HG02840 (cell line): ENCODE measurements at regions not wholly inside any gene's neighbourhood (a gene's known extent, or its start where the extent isn't known, plus 50 kb on each side); places are given as distances from the start of the nearest gene placed in this dataset.
"Not testable (repeated sequence)": the region's sequence is repeated elsewhere in the genome, so short reads cannot be mapped to it uniquely, and the experiment has no call there.

Experiments used
- ATAC-seq: cut with Tn5 transposase; IDR thresholded peaks from one replicate; pipeline ENCODE4 v1.9.1; 2021; ENCODE audit warnings: mild to moderate bottlenecking, moderate library complexity, moderate number of reproducible peaks; ENCODE audit not compliant: unreplicated experiment, low FRiP score

DNA sequence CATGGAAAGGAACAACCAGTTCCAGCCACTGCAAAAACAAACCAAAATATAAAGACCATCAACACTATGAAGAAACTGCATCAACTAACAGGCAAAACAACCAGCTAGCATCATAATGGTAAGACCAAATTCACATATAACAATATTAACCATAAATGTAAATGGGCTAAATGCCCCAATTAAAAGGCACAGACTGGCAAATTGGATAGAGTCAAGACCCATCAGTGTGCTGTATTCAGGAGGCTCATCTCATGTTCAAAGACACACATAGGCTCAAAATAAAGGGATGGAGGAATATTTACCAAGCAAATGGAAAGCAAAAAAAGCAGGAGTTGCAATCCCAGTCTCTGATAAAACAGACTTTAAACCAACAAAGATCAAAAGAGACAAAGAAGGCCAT is 89.7 kb upstream of the SETMAR start:
- ATAC-seq, result not testable (repeated sequence)

DNA sequence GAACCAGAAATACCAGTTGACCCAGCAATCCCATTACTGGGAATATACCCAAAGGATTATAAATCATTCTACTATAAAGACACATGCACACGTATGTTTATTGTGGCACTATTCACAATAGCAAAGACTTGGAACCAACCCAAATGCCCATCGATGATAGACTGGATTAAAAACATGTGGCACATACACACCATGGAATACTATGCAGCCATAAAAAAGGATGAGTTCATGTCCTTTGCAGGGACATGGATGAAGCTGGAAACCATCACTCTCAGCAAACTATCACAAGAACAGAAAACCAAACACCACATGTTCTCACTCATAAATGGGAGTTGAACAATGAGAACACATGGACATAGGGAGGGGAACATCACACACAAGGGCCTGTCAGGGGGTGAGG is 86.2 kb upstream of the SETMAR start:
- not testable (repeated sequence) for ATAC-seq

DNA sequence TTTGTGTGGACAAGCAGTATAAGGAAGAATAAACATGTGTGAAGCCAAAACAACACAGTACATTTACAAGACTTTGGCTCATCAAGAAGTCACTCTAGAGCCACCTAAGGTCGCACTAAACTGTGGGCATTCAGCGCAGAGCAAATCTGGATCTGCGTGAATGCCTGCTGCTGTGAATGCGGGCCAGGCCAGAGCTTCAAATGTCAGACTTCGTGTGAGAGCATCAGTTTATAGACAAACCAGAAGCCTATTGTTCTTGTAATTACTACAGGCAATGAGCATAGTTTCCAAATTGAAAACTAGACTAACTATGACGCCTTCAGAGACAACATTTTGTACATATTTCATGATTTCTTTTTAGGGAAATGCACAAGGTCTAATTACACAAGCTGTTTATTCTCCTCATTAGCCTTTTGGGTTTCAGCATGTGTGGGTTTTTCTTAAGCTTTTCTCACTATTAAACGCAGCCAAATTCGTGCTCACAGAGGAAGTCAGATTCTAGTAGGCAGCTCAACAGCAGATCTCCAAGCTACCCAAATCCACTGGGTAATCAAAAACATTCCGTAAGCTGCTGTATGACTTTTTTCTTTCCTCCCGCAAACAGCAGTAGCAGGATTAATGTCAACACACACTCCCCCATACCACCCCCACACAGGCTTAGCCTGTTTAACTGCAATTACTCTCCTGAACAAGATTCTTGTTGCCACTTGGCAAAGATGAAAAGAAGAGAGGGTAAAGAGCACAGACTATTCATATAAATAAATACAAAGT is 84.5 kb upstream of the SETMAR start:
- no peak for ATAC-seq

DNA sequence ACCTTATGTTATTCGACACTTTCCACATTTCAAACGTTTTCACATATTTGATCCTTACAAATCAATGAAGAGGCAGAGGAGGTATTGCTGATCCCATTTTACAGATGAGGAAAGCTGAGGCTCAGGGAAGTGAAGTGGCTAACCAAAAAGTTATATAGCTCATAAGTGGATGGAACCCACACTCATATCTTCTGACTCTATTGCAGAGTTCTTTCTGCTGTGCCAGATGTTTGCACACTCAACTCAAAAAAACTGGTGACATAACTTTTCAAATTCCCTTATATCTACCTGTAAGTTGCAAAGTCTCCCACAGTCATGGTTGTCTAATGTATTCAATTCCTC is 84.0 kb upstream of the SETMAR start:
- ATAC-seq, result no peak

DNA sequence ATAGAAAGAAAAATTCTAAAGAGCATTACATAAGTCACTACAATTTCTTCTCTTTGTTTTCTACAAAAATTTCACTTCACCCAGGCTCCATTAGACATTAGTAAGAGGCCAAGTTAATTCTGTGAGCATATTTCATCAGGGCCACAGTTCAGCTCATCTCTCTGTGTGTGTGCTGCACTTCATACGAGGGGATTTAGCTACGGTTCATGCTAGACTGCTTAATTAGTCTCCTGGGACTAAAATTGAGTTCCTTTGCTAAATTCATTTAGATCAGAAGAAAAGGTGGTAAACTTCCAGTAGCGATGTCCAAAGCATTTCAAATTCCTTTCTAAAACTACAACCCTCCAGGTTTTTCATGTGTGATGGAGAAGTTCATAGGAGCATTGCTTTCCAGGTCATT is 83.1 kb upstream of the SETMAR start:
- no peak for ATAC-seq

DNA sequence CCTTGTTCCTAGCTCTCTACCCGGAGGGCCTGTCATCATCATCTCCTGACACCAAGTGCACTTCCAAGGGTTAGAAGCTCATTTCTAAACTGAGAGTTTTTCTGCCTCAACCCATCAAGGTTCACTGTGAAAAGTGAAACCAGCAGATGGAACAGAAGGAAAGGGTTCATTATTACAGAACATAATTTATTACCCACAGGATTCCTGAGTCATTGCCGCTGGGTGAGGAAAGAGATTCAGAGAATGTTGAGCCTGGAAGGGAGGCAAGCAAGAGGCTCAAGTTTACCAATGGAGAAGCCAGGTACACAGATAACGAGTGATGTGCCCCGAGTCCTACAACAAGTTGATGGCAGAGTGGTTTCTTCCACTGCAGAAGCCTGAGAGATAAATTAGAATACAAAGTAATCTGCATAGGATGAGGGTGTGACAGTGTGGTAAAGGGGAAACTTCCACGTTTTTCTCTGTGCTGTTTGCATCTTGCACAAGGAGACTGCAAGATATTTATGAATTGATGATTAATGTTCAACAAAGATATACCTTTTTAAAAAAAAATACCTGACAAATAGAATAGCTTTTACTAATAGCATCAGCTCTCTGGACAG is 80.5 kb upstream of the SETMAR start:
- ATAC-seq, result no peak

DNA sequence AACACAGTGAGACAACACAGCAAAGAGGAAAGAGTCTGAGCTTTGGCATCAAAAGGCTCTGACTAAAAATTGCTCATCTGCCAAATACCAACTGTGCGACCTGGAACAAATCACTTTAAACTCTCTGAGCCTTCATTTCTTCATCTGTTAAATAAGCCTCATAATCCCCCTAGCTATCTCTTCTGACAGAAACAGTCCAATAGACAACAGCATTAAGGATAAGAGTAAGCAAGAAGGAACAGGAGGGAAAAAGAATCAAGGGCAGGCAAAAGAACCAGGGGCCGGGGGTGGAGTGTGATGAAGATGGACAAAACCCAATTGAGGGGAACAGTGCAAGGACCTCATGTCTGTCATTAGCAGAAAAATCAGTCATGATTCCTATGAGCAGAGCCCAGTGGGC is 79.4 kb upstream of the SETMAR start:
- ATAC-seq, result no peak

DNA sequence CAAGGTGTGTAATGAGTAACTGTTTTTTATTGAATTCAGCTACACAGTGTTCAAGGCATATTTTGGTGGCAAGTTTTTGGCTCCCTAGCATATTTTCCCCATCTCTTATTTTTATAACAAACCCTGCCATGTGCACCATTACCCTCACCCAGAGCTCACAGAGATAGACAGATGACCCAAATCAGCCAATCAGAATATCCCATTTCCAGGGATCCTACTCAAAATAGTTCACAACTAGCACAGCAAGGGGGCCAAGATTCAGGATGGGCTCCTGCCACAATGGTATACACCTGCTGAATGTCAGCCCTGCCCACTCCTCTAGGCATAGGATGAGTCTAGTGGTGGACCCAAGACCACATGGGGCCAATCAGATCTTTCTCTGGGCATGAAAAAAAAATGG is 78.8 kb upstream of the SETMAR start:
- ATAC-seq, result no peak

DNA sequence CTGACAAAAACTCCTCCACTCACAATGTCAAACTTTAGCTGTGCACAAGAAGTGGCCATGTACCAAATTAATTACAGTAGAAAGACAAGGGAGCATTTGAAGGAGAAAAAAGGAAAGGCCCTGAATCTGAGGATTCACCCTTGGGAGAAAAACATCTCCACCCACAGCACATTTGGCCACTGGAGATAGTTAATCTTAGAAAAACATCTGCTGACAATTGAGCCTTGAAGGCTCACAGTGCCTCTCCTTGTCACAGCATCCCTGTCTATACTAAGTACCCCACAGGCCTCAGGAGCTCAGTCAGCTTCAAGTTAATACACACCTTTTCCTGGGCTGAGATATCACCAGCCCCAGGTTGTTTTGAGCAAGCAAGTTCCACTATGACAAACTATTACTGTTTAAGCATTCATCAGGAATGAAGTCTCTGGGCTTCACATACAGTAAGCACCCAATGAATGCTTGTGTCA is 78.1 kb upstream of the SETMAR start:
- no peak for ATAC-seq

DNA sequence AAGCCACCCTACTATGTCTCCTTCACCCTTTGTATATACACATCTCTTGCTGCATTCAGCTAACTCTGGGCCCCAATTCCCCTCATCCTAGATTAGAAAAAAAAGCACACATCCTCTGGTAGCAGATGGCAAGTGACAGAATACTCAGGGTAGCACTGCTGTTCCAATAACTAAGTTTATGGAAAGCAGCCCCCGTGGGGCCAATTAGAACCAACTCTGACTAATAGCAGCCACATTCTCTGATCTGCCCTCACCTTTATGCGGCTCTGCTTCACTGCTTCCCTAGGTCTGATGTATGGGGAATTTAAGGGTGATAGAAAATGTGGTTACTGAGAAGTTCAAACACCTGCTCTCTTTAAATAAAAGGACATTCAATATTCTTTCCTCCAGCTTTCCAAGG is 74.9 kb upstream of the SETMAR start:
- no peak for ATAC-seq

DNA sequence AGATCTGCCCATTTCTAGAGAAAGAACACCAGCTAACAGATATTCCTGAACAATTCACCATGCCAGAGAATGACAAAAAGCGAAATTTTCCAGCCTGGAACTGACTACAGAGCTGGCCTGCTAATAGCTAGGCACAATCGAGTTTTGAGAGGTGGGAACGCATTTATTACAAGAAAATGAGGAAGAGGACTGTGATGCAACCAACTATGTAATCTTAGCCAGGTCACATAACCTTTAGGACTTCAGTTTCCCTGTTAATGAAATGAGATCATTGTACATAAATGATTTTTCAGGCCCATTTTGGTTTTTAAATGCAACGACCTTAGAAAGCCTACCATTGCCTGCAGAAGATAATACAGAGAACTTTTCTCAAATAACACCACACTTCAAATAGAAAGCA is 72.1 kb upstream of the SETMAR start:
- ATAC-seq, result no peak

DNA sequence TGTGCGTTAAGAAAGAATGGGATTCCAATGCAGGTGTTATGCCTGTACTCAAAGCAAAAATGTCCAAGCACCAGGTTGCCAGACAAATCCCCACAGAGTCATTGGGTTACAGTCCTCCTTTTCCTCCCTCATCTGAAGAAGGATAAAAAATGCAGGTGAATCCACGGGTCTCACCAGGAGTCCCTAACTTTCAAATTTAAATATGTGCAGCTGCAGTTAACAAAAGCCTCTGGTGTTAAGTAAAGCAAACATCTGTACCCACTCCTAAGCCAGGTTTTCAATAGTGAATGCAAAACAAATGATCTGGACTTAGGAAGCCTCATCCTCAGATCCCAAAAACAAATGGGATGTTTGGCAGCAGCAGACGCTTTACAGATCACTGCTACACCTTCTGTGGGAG is 70.4 kb upstream of the SETMAR start:
- no peak for ATAC-seq

DNA sequence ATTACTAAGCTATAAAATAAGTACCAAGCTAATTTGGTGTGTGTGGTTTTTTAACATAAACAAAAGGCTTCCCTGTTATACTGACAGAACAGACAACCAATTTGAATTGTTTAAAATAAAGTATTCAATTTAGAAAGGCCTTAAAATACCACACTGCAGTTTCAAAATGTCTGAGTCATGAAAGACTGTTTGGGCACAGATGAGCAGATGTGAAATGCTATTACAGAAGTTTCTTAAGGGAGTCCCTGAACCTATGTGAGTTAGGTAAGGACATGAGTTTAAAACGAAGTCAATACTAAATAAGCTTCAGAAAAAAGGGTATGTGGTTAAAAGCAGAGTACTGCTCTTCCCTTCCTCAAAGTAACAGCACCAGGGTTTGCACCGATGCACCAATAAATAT is 69.7 kb upstream of the SETMAR start:
- no peak for ATAC-seq

DNA sequence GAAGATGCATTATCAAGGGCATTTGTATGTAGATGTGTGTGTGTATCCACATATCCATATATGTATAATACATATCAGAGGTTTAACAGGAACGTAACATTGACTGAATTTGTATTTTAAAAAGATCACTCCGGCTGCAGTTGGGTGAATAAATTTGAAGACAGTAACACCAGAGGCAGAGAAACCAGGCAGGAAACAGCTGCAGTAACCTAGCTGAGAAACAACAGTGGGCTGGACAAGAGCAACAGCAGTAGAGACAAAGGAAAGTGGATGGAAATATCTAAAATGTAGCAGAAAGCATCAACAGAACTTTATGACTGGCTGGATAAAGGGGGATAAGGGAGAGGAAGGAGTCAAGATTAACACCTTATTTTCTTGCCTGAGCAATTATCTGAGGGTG is 68.3 kb upstream of the SETMAR start:
- ATAC-seq, result no peak

DNA sequence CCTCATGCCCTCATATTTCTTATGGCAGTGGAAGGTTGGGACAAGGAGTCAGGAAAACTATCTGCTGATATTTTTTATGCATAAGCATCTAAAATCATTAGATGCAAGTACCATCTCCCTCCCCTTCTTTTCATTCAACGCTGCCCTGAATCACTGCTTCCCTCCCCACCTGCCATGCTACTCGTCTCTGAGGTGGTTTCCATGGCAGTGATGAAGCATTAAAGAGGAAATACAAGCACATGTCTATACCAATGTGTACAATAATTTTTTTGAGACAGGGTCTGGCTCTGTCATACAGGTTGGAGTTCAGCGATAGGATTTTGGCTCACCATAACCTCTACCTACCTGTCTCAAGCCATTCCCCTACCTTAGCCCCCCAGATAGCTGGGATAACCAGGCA is 67.5 kb upstream of the SETMAR start:
- no peak for ATAC-seq

DNA sequence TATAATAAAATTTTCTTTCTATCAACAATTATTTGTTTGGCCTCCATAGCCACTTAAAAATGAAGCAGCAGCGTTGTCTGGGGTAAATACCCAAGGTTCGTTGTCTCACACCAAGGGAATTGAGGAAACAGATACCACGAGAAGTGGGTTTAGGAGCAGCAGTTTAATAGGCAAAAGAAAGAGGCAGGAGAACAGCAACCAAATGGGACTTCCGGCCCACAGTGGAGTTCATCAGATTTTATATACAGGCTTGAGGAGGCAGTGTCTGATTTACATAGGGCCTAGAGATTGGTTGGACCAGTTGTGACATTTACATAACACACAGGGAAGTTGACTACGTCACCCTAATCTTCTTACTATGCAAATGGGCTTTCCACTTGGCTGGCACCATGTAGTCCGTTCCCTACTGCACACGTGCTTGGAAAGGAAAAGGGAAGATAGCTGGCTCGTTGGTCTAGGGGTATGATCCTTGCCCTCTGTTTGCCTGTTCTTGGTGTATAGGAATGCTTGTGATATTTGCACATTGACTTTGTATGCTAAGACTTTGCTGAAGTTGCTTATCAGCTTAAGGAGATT is 61.5 kb upstream of the SETMAR start:
- no peak for ATAC-seq

DNA sequence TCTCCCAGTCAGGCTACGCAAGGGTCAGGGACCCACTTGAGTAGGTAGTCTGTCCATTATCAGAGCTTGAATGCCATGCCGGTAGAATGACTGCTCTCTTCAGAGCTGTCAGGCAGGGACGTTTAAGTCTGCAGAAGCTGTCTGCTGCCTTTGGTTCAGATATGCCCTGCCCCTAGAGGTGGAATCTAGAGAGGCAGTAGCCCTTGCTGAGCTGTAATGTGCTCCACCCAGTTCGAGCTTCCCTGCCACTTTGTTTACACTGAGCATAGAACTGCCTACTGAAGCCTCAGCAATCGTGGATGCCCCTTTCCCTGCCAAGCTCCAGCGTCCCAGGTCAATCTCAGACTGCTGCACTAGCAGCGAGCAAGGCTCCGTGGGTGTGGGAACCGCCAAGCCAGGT is 57.5 kb upstream of the SETMAR start:
- no peak for ATAC-seq

DNA sequence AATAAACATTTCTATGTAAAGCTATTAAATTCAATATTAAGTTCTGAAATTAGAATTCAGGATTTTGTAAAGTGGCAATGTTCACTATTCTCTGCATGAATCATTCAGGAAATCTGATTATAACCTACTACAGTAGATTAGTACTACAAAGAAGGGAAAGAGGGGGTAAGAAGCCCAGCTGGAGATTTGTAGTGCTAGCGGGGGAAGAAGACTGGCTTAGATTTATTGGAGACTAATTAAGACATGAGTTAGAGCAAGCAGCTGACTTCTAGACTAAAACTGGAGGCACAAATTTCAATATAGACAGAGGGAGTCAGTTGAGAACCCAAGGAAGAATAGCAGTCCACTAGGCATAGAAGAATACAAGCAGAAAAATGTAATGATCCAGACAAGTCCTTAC is 55.8 kb upstream of the SETMAR start:
- ATAC-seq, result no peak

DNA sequence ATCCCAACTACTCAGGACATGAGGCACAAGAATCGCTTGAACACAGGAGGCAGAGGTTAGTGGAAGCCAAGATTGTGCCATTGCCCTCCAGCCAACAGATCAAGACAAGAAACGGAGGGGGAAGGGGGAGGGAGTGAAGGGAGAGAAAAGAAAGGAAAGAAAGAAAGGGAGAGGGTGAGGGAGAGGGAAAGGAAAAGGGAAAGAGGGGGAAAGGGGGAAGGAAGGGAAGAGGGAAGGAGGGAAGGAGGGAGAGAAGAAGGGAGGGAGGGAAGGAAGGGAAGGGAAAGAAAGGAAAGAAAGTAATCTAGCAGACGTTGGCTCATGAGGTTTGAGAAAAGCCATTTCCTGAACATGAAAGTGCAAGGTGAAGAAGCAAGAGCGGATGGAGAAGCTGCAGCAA is 53.1 kb upstream of the SETMAR start:
- no peak for ATAC-seq

DNA sequence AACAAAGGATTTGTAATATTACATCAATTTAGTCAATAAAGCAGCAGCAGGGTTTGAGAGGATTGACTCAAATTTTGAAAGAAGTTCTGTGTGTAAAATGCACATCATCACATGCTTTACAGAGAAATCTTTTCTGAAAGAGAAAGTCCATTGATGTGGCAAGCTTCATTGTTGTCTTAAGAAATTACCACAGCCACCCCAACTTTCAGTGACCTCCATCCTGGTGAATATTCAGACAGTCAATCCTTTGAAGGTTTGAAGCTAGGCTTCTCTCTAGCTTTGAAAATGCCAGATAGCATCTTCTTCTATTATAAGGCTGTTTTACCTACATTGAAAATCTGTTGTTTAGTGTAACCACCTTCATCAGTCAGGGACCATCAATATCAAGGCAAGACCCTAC is 51.8 kb upstream of the SETMAR start:
- ATAC-seq, result no peak

DNA sequence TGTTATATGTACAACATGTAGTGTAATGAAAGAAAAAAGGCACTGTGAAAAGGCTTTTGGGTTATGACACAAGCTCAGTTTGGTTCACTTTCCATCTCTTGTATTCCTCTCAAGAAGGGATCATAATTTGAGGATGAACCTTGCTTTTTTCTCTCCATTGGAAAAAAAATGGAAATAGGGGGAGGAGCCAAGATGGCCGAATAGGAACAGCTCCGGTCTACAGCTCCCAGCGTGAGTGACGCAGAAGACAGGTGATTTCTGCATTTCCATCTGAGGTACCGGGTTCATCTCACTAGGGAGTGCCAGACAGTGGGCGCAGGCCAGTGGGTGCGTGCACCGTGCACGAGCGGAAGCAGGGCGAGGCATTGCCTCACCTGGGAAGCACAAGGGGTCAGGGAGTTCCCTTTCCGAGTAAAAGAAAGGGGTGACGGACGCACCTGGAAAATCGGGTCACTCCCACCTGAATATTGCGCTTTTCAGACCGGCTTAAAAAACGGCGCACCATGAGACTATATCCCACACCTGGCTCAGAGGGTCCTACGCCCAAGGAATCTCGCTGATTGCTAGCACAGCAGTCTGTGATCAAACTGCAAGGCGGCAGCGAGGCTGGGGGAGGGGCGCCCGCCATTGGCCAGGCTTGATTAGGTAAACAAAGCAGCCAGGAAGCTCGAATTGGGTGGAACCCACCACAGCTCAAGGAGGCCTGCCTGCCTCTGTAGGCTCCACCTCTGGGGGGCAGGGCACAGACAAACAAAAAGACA is 49.9 kb upstream of the SETMAR start:
- not testable (repeated sequence) for ATAC-seq
